HepG2 (cell line): ENCODE measurements at regions not wholly inside any gene's neighbourhood (a gene's known extent, or its start where the extent isn't known, plus 50 kb on each side); places are given as distances from the start of the nearest gene placed in this dataset.

Experiments
- ATAC-seq: fragments of 200-7000 bp; cut with Tn5 transposase; 3 replicates; pipeline ENCODE4 v1.9.1; 2020; ENCODE audit warnings: mild to moderate bottlenecking, moderate library complexity
- BruUV-seq: library from RNA; stranded (reverse); fragments of 400-500 nt; replicated peaks from 2 replicates; lab custom pipeline; 2021; lab: Mats Ljungman, UMichigan
- CTCF ChIA-PET: fragments of 300-600 bp; formaldehyde crosslinking; extraction: SDS; loops from one replicate; lab custom pipeline; 2021; ENCODE audit warnings: low total read pairs, inconsistent platforms, low intra/inter-chr PET ratio; lab: Yijun Ruan, JAX
- POLR2A ChIA-PET: fragments of 350-600 bp; sonication (Branson Sonifier 250); formaldehyde crosslinking; loops from one replicate; lab custom pipeline; 2020; ENCODE audit warnings: antibody characterized with exemption, inconsistent platforms; lab: Yijun Ruan, JAX
- DNase-seq: peaks from one replicate; pipeline ENCODE4 v3.0.0-alpha.2; 2015; ENCODE audit warnings: low spot score
- FAIRE-seq: peaks from 3 replicates; lab custom pipeline; 2011; peaks lifted over from hg19 to GRCh38; lab: Jason Lieb, UNC
- H2AFZ ChIP-seq: one replicate; pipeline ENCODE4 v1.6.1; 2011; ENCODE audit warnings: low read length, inconsistent platforms
- H3K27ac ChIP-seq: fragments of 300-600 bp; 3 replicates; pipeline ENCODE4 v1.8.0; 2011; ENCODE audit warnings: mixed run types, mild to moderate bottlenecking, mixed read lengths, low read length, inconsistent platforms; ENCODE audit not compliant: insufficient read depth; ENCODE audit errors: extremely low read length
- H3K27me3 ChIP-seq, 2 experiments: fragments of 200-600 bp in 1 of 2; 2 replicates in 1 of 2; 3 replicates in 1 of 2; pipeline versions ENCODE4 v1.6.0 to v1.8.0; 2011; ENCODE audit warnings: low read length in 2 of 2, mild to moderate bottlenecking in 2 of 2, moderate library complexity in 2 of 2, inconsistent platforms in 1 of 2; ENCODE audit not compliant: insufficient read depth in 2 of 2, control insufficient read depth in 1 of 2
- H3K36me3 ChIP-seq, 2 experiments: fragments of 200-600 bp in 1 of 2; replicated peaks in 1 of 2; 2 replicates in 1 of 2; 3 replicates in 1 of 2; pipeline versions ENCODE4 v1.5.1 to v1.8.0; 2011; ENCODE audit warnings: low read length in 2 of 2, inconsistent platforms in 1 of 2; ENCODE audit not compliant: insufficient read depth in 2 of 2, control insufficient read depth in 1 of 2
- H3K4me1 ChIP-seq: 2 replicates; pipeline ENCODE4 v1.5.1; 2012; ENCODE audit warnings: low read length, inconsistent platforms; ENCODE audit not compliant: insufficient read depth
- H3K4me2 ChIP-seq: 2 replicates; pipeline ENCODE4 v1.6.0; 2011; ENCODE audit warnings: low read depth, low read length, inconsistent platforms
- H3K4me3 ChIP-seq, 3 experiments: fragments of 200-600 bp in 1 of 3; sonication (generic), shearing (Covaris generic) in 1 of 3; replicated peaks in 1 of 3; 2 replicates each; pipeline ENCODE4 v1.5.1; 2011 to 2016; ENCODE audit warnings: low read length in 3 of 3, inconsistent platforms in 2 of 3, low read depth in 2 of 3, mild to moderate bottlenecking in 2 of 3, control low read depth in 1 of 3, mixed read lengths in 1 of 3; ENCODE audit not compliant: insufficient read depth in 1 of 3
- H3K79me2 ChIP-seq: one replicate; pipeline ENCODE4 v1.6.1; 2011; ENCODE audit warnings: low read length, inconsistent platforms; ENCODE audit not compliant: insufficient read depth
- H3K9ac ChIP-seq: 2 replicates; pipeline ENCODE4 v1.6.0; 2011; ENCODE audit warnings: mild to moderate bottlenecking, low read depth, low read length, inconsistent platforms; ENCODE audit not compliant: insufficient read depth
- H3K9me3 ChIP-seq: 2 replicates; pipeline ENCODE4 v1.5.1; 2012; ENCODE audit warnings: mild to moderate bottlenecking, low read length
- H4K20me1 ChIP-seq: 2 replicates; pipeline ENCODE4 v1.6.0; 2011; ENCODE audit warnings: inconsistent platforms, mild to moderate bottlenecking, low read length, moderate library complexity; ENCODE audit not compliant: insufficient read depth
- CEBPB ChIP-seq: IDR thresholded peaks from 2 replicates; pipeline ENCODE4 v1.6.1; 2011; ENCODE audit warnings: low read depth, low read length, improper control_type of control experiment, borderline replicate concordance
- CTCF ChIP-seq: sonication (generic); formaldehyde crosslinking; IDR thresholded peaks from 2 replicates; pipeline ENCODE4 v1.5.0; 2020; ENCODE audit warnings: mild to moderate bottlenecking, missing genetic modification reagents, moderate library complexity
- HMG20A ChIP-seq: IDR thresholded peaks from 2 replicates; pipeline ENCODE4 v1.6.1; 2016; ENCODE audit warnings: borderline replicate concordance
- HOXA3 ChIP-seq: sonication (generic); formaldehyde crosslinking; IDR thresholded peaks from 2 replicates; pipeline ENCODE4 v1.5.0; 2020; ENCODE audit warnings: missing genetic modification reagents
- HOXD1 ChIP-seq: sonication (generic); formaldehyde crosslinking; IDR thresholded peaks from 2 replicates; pipeline ENCODE4 v1.5.0; 2020; ENCODE audit warnings: missing genetic modification reagents
- IRF1 ChIP-seq: sonication (generic); formaldehyde crosslinking; IDR thresholded peaks from 2 replicates; pipeline ENCODE4 v1.4.0; 2020; ENCODE audit warnings: low read depth, mild to moderate bottlenecking, missing genetic modification reagents
- ISL2 ChIP-seq: sonication (generic); formaldehyde crosslinking; IDR thresholded peaks from 2 replicates; pipeline ENCODE4 v1.5.0; 2020; ENCODE audit warnings: missing genetic modification reagents
- KDM5A ChIP-seq: fragments of 200-600 bp; sonication (generic); IDR thresholded peaks from 2 replicates; pipeline ENCODE4 v1.7.0; 2018; ENCODE audit warnings: antibody characterized with exemption, mild to moderate bottlenecking, low read length, borderline replicate concordance
- MIER3 ChIP-seq: IDR thresholded peaks from 2 replicates; pipeline ENCODE4 v1.6.1; 2016; ENCODE audit warnings: missing compliant biosample characterization, borderline replicate concordance
- PCBP2 ChIP-seq: fragments of 200-400 bp; formaldehyde crosslinking; optimal IDR thresholded peaks from 2 replicates; pipeline ENCODE3; 2018; ENCODE audit warnings: low read length, low read depth; ENCODE audit not compliant: poor library complexity, severe bottlenecking
- RAD21 ChIP-seq: fragments of 450-650 bp; formaldehyde crosslinking; IDR thresholded peaks from 2 replicates; pipeline ENCODE4 v1.5.0; 2020; ENCODE audit warnings: mild to moderate bottlenecking
- SMC3 ChIP-seq: IDR thresholded peaks from 2 replicates; pipeline ENCODE4 v1.6.1; 2011; ENCODE audit warnings: low read length, improper control_type of control experiment
- SRSF4 ChIP-seq: fragments of 200-400 bp; formaldehyde crosslinking; IDR thresholded peaks from one replicate; pipeline ENCODE4 v1.6.1; 2018; ENCODE audit warnings: mild to moderate bottlenecking, low read depth, low read length, moderate library complexity; ENCODE audit not compliant: poor library complexity, severe bottlenecking
- STAG1 ChIP-seq: sonication (generic); formaldehyde crosslinking; IDR thresholded peaks from 2 replicates; pipeline ENCODE4 v1.4.0; 2020; ENCODE audit warnings: missing genetic modification reagents
- SYNCRIP ChIP-seq: fragments of 200-400 bp; formaldehyde crosslinking; IDR thresholded peaks from 2 replicates; pipeline ENCODE4 v1.6.1; 2018; ENCODE audit warnings: mild to moderate bottlenecking, low read depth, low read length; ENCODE audit not compliant: insufficient read depth
- TCF12 ChIP-seq, 2 experiments: fragments of 450-650 bp in 1 of 2; sonication (generic) in 1 of 2; formaldehyde crosslinking in 1 of 2; IDR thresholded peaks; 2 replicates each; pipeline versions ENCODE4 v1.6.1 to v1.8.0; 2017 to 2022; ENCODE audit warnings: antibody characterized with exemption in 1 of 2, mild to moderate bottlenecking in 1 of 2, missing genetic modification reagents in 1 of 2, moderate library complexity in 1 of 2
- ZBTB25 ChIP-seq: IDR thresholded peaks from 2 replicates; pipeline ENCODE4 v1.6.1; 2018; ENCODE audit warnings: missing genetic modification reagents
- ZFP82 ChIP-seq: sonication (generic); formaldehyde crosslinking; IDR thresholded peaks from 2 replicates; pipeline ENCODE4 v1.5.1; 2020; ENCODE audit warnings: mild to moderate bottlenecking, missing genetic modification reagents, borderline replicate concordance
- ZNF333 ChIP-seq: sonication (generic); formaldehyde crosslinking; IDR thresholded peaks from 2 replicates; pipeline ENCODE4 v1.4.0; 2020; ENCODE audit warnings: mild to moderate bottlenecking, missing genetic modification reagents, borderline replicate concordance
- ZNF780A ChIP-seq: sonication (generic); formaldehyde crosslinking; IDR thresholded peaks from 2 replicates; pipeline ENCODE4 v1.8.0; 2022; ENCODE audit warnings: mild to moderate bottlenecking, missing genetic modification reagents, moderate library complexity
- ZNF83 ChIP-seq: sonication (generic); formaldehyde crosslinking; IDR thresholded peaks from 2 replicates; pipeline ENCODE4 v1.4.0; 2020; ENCODE audit warnings: missing genetic modification reagents, mild to moderate bottlenecking, borderline replicate concordance
- in situ Hi-C: cut with HindIII; loops from 2 replicates; pipeline ENCODE4 v1.10.0; 2017; ENCODE audit warnings: low pct_unique_long_range_greater_than_20kb; ENCODE audit not compliant: extremely low pct_ligation_motif_present
- intact Hi-C: fragments of 100-400 bp; cut with micrococcal nuclease; formaldehyde crosslinking; loops from one replicate; pipeline ENCODE4 v1.10.0; 2022; ENCODE audit not compliant: unreplicated experiment

- no TSS peak for BruUV-seq
- POLR2A ChIA-PET, result no interaction called here
- in situ Hi-C loops, result loop anchor here (10.0 kb wide), 1 partner anchor 873 kb away; no protein-coding TSS in a partner anchor
- H3K9me3 ChIP-seq, result no peaks in the 10 kb centered on the region
- CTCF ChIA-PET, result interaction anchor here (0.9 to 2.0 kb wide), 3 partner anchors 870 to 1305 kb away, joined by 4 to 9 read pairs (median 9); no protein-coding TSS in a partner anchor
- ATAC-seq, result peak; percentile 43; the same call in 1 of the 3 replicates
- no peaks in the 10 kb centered on the region for H3K36me3 ChIP-seq
- no peaks in the 10 kb centered on the region for H3K79me2 ChIP-seq
- no peaks in the 10 kb centered on the region for H3K27me3 ChIP-seq
- peak; percentile 24 for DNase-seq
- no peak overlapping the region for H3K4me2 ChIP-seq
- H3K9ac ChIP-seq, result no peak overlapping the region
- H3K27ac ChIP-seq, result no peak overlapping the region
- intact Hi-C loops, result loop anchor here (1.0 to 10.0 kb wide), 5 partner anchors 153 to 1288 kb away; no protein-coding TSS in a partner anchor
- FAIRE-seq, result no peak
- no peaks in the 10 kb centered on the region for H3K4me1 ChIP-seq
- no peaks in the 10 kb centered on the region for H4K20me1 ChIP-seq
- no peak overlapping the region for H2AFZ ChIP-seq
- no peak overlapping the region for H3K4me3 ChIP-seq
- no peak for TF ChIP-seq HOXD1
- no peak for TF ChIP-seq PCBP2
- no peak for TF ChIP-seq ZNF780A
- peak; percentile 71 for TF ChIP-seq SMC3
- no peak for TF ChIP-seq ZNF83
- TF ChIP-seq SRSF4, result no peak
- no peak for TF ChIP-seq ZNF333 (CRISPR knock-in tag)
- TF ChIP-seq STAG1 (CRISPR knock-in tag), result peak; percentile 72
- no peak for TF ChIP-seq KDM5A
- no peak for TF ChIP-seq MIER3
- peak; percentile 27; the same call in 1 of the 2 replicates for TF ChIP-seq RAD21
- no peak for TF ChIP-seq IRF1 (CRISPR knock-in tag)
- TF ChIP-seq CEBPB, result no peak
- peak; percentile 65 for TF ChIP-seq CTCF (CRISPR knock-in tag)
- TF ChIP-seq ZBTB25 (CRISPR knock-in tag), result no peak
- no peak for TF ChIP-seq HMG20A (CRISPR knock-in tag)
- TF ChIP-seq TCF12 (IDR thresholded peaks at IDR 0.05), result no peak
- no peak for TF ChIP-seq TCF12 (CRISPR knock-in tag; IDR thresholded peaks at IDR 0.05)
- no peak for TF ChIP-seq ISL2
- TF ChIP-seq SYNCRIP, result no peak
- TF ChIP-seq ZFP82 (CRISPR knock-in tag), result no peak
- no peak for TF ChIP-seq HOXA3 (CRISPR knock-in tag)
These were observed 352.8 kb upstream of the KCNH7 start for GRCh38 chr2:163191372-163191771.
